ENCODE measurements at regions not wholly inside any gene's neighbourhood (a gene's known extent, or its start where the extent isn't known, plus 50 kb on each side); places are given as distances from the start of the nearest gene placed in this dataset.

- Histone ChIP-seq H4K91ac (ENCODE audit: insufficient read length, low read depth, low read length) (no peak overlapping the region), H3K9ac (ENCODE audit: extremely low read depth, insufficient read length, low read length) (no peak overlapping the region), H3K27ac (ENCODE audit: insufficient read length, low read depth, low read length) (no peak overlapping the region), H3K27me3 (ENCODE audit: insufficient read depth, low read length) (no peaks in the 10 kb centered on the region), H3K23me2 (ENCODE audit: insufficient read length, low read depth, low read length, poor library complexity, severe bottlenecking) (no peaks in the 10 kb centered on the region), H3K18ac (ENCODE audit: insufficient read length, low read depth, low read length) (no peak overlapping the region), H3K4ac (ENCODE audit: low read depth, low read length) (no peak overlapping the region), H3K9me3 (ENCODE audit: control insufficient read depth, low read depth, low read length) (no peaks in the 10 kb centered on the region), H2AFZ (ENCODE audit: low read length) (no peak overlapping the region), H3K79me2 (ENCODE audit: insufficient read depth, low read length) (no peaks in the 10 kb centered on the region), H3K79me1 (ENCODE audit: insufficient read depth, low read depth, low read length, poor library complexity, severe bottlenecking) (no peaks in the 10 kb centered on the region), H2BK120ac (ENCODE audit: low read depth, low read length, poor library complexity, severe bottlenecking) (no peak overlapping the region), H3K23ac (ENCODE audit: insufficient read length, low read depth, low read length) (no peak overlapping the region), H2AK5ac (ENCODE audit: insufficient read length, low read length) (no peak overlapping the region), H3K4me2 (ENCODE audit: insufficient read depth, insufficient read length, low read length) (no peak overlapping the region), H4K8ac (replicated peaks; ENCODE audit: insufficient read length, low read depth, low read length) (no peak overlapping the region), H3T11ph (ENCODE audit: low read length) (no peak overlapping the region), H2BK12ac (ENCODE audit: insufficient read length, low read depth, low read length) (no peak overlapping the region), H2BK15ac (ENCODE audit: low read depth, low read length) (no peak overlapping the region), H3K56ac (ENCODE audit: insufficient read length, low read depth, low read length) (no peak overlapping the region), H2BK20ac (ENCODE audit: low read depth, low read length, poor library complexity, severe bottlenecking) (no peak overlapping the region), H4K20me1 (ENCODE audit: control insufficient read depth, insufficient read depth, insufficient read length) (no peaks in the 10 kb centered on the region), H3K4me1 (ENCODE audit: insufficient read depth, low read length) (peaks cover 4% of the 10 kb centered on the region; the same call in 1 of the 2 replicates), H3K14ac (ENCODE audit: insufficient read depth, low read length) (no peak overlapping the region), H4K5ac (ENCODE audit: insufficient read length, low read depth, low read length) (no peak overlapping the region), H2BK5ac (ENCODE audit: insufficient read length, low read length) (no peak overlapping the region)
- Mint-ChIP-seq H3K9me3 (no peaks in the 10 kb centered on the region), H3K4me1 (peaks cover 15% of the 10 kb centered on the region in 2 experiments), H3K27ac (no peak overlapping the region), H3K36me3 (ENCODE audit: insufficient read depth in 1 of 3, low read depth in 3 of 3) (no peaks in the 10 kb centered on the region), H3K27me3 (ENCODE audit: low read depth) (no peaks in the 10 kb centered on the region; the same call in 1 of the 2 replicates), H3K4me3 (no peak overlapping the region)
- WGBS (ENCODE audit: extremely low coverage, insufficient read length, low lambda C conversion rate), result no CpG with 5 or more reads among the region's 4 CpGs
- DNase-seq, result no peak
- TF ChIP-seq CTCF (conservative IDR thresholded peaks at IDR 0.05), result no peak
These were observed 142.0 kb downstream of the ZNF608 start for GRCh38 chr5:124604419-124604818.
